ENCODE measurements at regions not wholly inside any gene's neighbourhood (a gene's known extent, or its start where the extent isn't known, plus 50 kb on each side); places are given as distances from the start of the nearest gene placed in this dataset.

DNA sequence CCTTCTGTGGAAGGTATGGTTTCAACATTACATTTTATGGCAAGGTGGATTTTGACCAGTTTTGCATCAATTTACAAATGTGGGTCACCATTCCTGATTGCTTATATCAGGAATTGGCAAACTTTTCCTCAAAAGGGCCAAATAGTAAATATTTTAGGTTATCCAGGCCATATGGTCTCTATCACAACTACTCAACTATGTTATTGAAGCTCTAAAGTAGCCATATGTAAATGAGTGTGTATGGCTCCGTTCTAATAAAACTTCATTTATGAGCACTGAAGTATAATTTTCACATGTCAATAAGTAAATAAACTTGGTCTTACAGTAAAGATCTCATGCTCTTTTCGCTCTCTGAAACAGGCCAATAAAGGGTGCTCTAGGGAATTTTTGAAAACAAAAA, 362.7 kb upstream of the SASH1 start:
- TF ChIP-seq ELF1 (IDR thresholded peaks at IDR 0.05; ENCODE audit: borderline replicate concordance, low read depth) = no peak
- TF ChIP-seq, protein P1, sequence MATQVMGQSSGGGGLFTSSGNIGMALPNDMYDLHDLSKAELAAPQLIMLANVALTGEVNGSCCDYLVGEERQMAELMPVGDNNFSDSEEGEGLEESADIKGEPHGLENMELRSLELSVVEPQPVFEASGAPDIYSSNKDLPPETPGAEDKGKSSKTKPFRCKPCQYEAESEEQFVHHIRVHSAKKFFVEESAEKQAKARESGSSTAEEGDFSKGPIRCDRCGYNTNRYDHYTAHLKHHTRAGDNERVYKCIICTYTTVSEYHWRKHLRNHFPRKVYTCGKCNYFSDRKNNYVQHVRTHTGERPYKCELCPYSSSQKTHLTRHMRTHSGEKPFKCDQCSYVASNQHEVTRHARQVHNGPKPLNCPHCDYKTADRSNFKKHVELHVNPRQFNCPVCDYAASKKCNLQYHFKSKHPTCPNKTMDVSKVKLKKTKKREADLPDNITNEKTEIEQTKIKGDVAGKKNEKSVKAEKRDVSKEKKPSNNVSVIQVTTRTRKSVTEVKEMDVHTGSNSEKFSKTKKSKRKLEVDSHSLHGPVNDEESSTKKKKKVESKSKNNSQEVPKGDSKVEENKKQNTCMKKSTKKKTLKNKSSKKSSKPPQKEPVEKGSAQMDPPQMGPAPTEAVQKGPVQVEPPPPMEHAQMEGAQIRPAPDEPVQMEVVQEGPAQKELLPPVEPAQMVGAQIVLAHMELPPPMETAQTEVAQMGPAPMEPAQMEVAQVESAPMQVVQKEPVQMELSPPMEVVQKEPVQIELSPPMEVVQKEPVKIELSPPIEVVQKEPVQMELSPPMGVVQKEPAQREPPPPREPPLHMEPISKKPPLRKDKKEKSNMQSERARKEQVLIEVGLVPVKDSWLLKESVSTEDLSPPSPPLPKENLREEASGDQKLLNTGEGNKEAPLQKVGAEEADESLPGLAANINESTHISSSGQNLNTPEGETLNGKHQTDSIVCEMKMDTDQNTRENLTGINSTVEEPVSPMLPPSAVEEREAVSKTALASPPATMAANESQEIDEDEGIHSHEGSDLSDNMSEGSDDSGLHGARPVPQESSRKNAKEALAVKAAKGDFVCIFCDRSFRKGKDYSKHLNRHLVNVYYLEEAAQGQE (IDR thresholded peaks at IDR 0.05; ENCODE audit: low read depth) = no peak
- TF ChIP-seq, protein P2, sequence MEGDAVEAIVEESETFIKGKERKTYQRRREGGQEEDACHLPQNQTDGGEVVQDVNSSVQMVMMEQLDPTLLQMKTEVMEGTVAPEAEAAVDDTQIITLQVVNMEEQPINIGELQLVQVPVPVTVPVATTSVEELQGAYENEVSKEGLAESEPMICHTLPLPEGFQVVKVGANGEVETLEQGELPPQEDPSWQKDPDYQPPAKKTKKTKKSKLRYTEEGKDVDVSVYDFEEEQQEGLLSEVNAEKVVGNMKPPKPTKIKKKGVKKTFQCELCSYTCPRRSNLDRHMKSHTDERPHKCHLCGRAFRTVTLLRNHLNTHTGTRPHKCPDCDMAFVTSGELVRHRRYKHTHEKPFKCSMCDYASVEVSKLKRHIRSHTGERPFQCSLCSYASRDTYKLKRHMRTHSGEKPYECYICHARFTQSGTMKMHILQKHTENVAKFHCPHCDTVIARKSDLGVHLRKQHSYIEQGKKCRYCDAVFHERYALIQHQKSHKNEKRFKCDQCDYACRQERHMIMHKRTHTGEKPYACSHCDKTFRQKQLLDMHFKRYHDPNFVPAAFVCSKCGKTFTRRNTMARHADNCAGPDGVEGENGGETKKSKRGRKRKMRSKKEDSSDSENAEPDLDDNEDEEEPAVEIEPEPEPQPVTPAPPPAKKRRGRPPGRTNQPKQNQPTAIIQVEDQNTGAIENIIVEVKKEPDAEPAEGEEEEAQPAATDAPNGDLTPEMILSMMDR (IDR thresholded peaks at IDR 0.05 in 2 of 3, conservative IDR thresholded peaks at IDR 0.05 in 1 of 3; ENCODE audit: borderline replicate concordance in 1 of 3, insufficient read depth in 1 of 3, low read depth in 2 of 3, low read length in 2 of 3) = no peak
- TF ChIP-seq, protein P3, sequence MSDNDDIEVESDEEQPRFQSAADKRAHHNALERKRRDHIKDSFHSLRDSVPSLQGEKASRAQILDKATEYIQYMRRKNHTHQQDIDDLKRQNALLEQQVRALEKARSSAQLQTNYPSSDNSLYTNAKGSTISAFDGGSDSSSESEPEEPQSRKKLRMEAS (IDR thresholded peaks at IDR 0.05) = no peak
